ENCODE measurements at regions not wholly inside any gene's neighbourhood (a gene's known extent, or its start where the extent isn't known, plus 50 kb on each side); places are given as distances from the start of the nearest gene placed in this dataset.

DNA sequence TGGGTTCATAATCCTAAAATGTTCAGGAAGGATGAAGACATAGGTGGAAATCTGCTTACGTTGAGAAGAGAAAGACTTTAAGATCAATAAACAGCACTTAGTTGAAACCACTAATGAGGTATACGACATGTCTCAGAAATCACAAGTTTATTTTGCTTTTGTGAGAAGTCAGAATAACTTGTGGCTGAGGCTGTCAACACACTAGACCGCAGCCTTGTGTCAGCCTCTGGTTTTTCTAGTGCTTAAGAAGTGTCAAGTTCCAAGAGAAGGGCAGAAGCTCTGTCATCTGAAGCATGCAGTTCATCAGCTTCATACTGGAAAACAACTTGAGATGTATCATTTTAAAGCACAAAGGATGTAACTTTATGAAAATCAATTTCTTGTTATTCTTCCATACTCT is 420.9 kb downstream of the METTL15 start:
- Histone ChIP-seq H3K9me3 (ENCODE audit: insufficient read depth, low read length) (peaks cover 16% of the 10 kb centered on the region; the same call in 1 of the 2 replicates), H3K4me3 (ENCODE audit: insufficient read length, low read depth) (no peak overlapping the region), H3K36me3 (ENCODE audit: insufficient read depth, insufficient read length, low read length) (no peaks in the 10 kb centered on the region), H3K27me3 (ENCODE audit: insufficient read depth, insufficient read length) (no peaks in the 10 kb centered on the region), H3K9ac (ENCODE audit: insufficient read length, low read depth) (no peak overlapping the region), H3K4me1 (ENCODE audit: insufficient read depth, insufficient read length) (no peaks in the 10 kb centered on the region)
- TF ChIP-seq YY1 (IDR thresholded peaks at IDR 0.05; ENCODE audit: insufficient read depth, insufficient read length) = no peak
- no peak for TF ChIP-seq SUZ12 (IDR thresholded peaks at IDR 0.05; ENCODE audit: extremely low read depth, insufficient read depth, insufficient read length)
- no peak for TF ChIP-seq ZNF274 (IDR thresholded peaks at IDR 0.05; ENCODE audit: low read depth, low read length)
- DNase-seq (ENCODE audit: low read depth, low spot score) = no peak

DNA sequence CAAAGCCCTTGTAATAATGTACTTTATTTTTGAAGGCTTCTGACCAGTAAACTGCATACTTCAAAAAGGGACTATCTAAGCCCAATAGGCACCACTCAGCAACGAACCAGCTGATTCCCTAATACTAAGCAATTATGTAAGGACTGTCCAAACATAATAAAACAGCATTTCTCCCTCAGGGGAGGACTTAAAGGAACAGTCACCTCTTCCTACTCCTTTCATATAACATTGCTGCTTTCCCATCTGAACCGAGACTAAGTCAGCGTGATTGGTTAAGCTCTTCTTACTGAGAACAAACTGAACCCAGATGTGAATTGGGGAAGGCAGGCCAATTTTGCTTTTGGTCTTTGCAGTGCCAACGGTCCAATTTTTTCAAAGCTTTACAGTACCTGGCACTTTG is 420.0 kb downstream of the METTL15 start:
- Histone ChIP-seq H3K9ac (ENCODE audit: insufficient read length, low read depth) (no peak overlapping the region), H3K9me3 (ENCODE audit: insufficient read depth, low read length) (peaks cover 16% of the 10 kb centered on the region; the same call in 1 of the 2 replicates), H3K27me3 (ENCODE audit: insufficient read depth, insufficient read length) (no peaks in the 10 kb centered on the region), H3K4me1 (ENCODE audit: insufficient read depth, insufficient read length) (no peaks in the 10 kb centered on the region), H3K4me3 (ENCODE audit: insufficient read length, low read depth) (no peak overlapping the region), H3K36me3 (ENCODE audit: insufficient read depth, insufficient read length, low read length) (no peaks in the 10 kb centered on the region)
- TF ChIP-seq ZNF274 (IDR thresholded peaks at IDR 0.05; ENCODE audit: low read depth, low read length) = no peak
- TF ChIP-seq YY1 (IDR thresholded peaks at IDR 0.05; ENCODE audit: insufficient read depth, insufficient read length) = no peak
- no peak for TF ChIP-seq SUZ12 (IDR thresholded peaks at IDR 0.05; ENCODE audit: extremely low read depth, insufficient read depth, insufficient read length)
- no peak for DNase-seq (ENCODE audit: low read depth, low spot score)

DNA sequence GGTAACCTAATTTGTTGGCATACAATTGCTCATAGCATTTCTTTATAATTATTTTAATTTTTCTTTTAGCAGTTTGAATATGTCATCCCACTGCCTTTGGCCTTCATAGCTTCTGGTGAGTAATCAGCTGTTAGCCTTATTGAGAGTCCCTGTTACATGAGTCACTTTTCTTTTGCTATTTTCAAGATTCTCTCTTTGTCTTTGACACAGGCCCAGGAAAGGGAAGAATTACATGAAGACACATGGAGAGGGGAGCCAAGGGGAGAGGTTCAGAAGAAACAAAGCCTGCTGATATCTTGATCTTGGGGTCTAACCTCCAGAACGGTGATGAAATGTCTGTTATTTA is 418.2 kb downstream of the METTL15 start:
- DNase-seq (ENCODE audit: low read depth, low spot score) = no peak
- H3K4me3 ChIP-seq (ENCODE audit: insufficient read length, low read depth) = no peak overlapping the region

DNA sequence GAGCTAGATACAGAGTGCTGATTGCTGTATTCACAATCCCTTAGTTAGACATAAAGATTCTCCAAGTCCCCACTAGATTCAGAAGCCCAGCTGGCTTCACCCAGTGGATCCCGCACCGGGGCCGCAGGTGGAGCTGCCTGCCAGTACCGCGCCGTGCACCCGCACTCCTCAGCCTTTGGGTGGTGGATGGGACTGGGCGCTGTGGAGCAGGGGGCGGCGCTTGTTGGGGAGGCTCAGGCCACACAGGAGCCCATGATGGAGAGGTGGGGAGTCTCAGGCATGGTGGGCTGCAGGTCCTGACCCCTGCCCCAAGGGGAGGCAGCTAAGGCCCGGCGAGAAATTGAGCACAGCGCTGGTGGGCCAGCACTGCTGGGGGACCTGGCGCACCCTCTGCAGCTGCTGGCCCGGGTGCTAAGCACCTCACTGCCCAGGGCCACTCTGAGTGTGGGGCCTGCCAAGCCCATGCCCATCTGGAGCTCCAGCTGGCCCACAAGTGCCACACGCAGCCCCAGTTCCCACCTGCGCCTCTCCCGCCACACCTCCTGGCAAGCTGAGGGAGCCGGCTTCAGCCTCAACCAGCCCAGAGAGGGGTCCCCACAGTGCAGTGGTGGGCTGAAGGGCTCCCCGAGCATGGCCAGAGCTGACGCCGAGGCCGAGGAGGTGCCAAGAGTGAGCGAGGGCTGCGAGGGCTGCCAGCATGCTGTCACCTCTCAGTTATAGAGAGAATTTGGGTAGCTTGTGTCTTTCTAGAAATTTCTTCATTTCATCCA is 417.6 kb downstream of the METTL15 start:
- DNase-seq (ENCODE audit: low read depth, low spot score) = no peak
- Histone ChIP-seq H3K36me3 (ENCODE audit: insufficient read depth, insufficient read length, low read length) (no peaks in the 10 kb centered on the region), H3K27me3 (ENCODE audit: insufficient read depth, insufficient read length) (no peaks in the 10 kb centered on the region), H3K4me1 (ENCODE audit: insufficient read depth, insufficient read length) (no peaks in the 10 kb centered on the region), H3K9me3 (ENCODE audit: insufficient read depth, low read length) (peaks cover 16% of the 10 kb centered on the region; the same call in 1 of the 2 replicates), H3K4me3 (ENCODE audit: insufficient read length, low read depth) (no peak overlapping the region), H3K9ac (ENCODE audit: insufficient read length, low read depth) (no peak overlapping the region)
- TF ChIP-seq SUZ12 (IDR thresholded peaks at IDR 0.05; ENCODE audit: extremely low read depth, insufficient read depth, insufficient read length) = no peak
- TF ChIP-seq YY1 (IDR thresholded peaks at IDR 0.05; ENCODE audit: insufficient read depth, insufficient read length) = no peak
- TF ChIP-seq ZNF274 (IDR thresholded peaks at IDR 0.05; ENCODE audit: low read depth, low read length) = no peak

More for the DNA sequence above, 418.2 kb downstream of the METTL15 start:
- Histone ChIP-seq H3K36me3 (ENCODE audit: insufficient read depth, insufficient read length, low read length) (no peaks in the 10 kb centered on the region), H3K9me3 (ENCODE audit: insufficient read depth, low read length) (peaks cover 16% of the 10 kb centered on the region; the same call in 1 of the 2 replicates), H3K4me1 (ENCODE audit: insufficient read depth, insufficient read length) (no peaks in the 10 kb centered on the region), H3K9ac (ENCODE audit: insufficient read length, low read depth) (no peak overlapping the region), H3K27me3 (ENCODE audit: insufficient read depth, insufficient read length) (no peaks in the 10 kb centered on the region)
- TF ChIP-seq ZNF274 (IDR thresholded peaks at IDR 0.05; ENCODE audit: low read depth, low read length) (no peak), YY1 (IDR thresholded peaks at IDR 0.05; ENCODE audit: insufficient read depth, insufficient read length) (no peak), SUZ12 (IDR thresholded peaks at IDR 0.05; ENCODE audit: extremely low read depth, insufficient read depth, insufficient read length) (no peak)

DNA sequence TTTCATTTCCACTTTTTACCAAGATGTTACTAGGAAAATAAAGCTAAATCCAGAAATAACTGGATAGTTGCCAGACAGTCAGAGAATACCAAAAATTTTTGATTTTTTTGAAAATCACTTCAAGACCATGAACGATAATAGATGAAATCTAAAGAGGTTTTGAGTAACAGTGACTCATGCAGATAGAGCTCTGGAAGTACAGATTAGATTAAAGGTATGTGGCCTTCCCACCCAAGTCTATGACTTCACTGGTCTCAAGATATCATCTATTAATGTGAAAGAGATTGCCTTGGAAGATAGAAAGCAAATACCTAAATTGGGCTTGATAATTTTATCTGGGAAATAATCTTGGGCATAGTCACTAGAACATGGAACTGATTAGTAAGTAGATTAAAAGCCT is 415.9 kb downstream of the METTL15 start:
- H3K27me3 ChIP-seq (ENCODE audit: insufficient read depth, insufficient read length) = no peaks in the 10 kb centered on the region
- H3K4me1 ChIP-seq (ENCODE audit: insufficient read depth, insufficient read length) = no peaks in the 10 kb centered on the region
- no peaks in the 10 kb centered on the region for H3K36me3 ChIP-seq (ENCODE audit: insufficient read depth, insufficient read length, low read length)
- DNase-seq (ENCODE audit: low read depth, low spot score) = no peak
- H3K4me3 ChIP-seq (ENCODE audit: insufficient read length, low read depth) = no peak overlapping the region
- H3K9me3 ChIP-seq (ENCODE audit: insufficient read depth, low read length) = peaks cover 16% of the 10 kb centered on the region; the same call in 1 of the 2 replicates
- TF ChIP-seq YY1 (IDR thresholded peaks at IDR 0.05; ENCODE audit: insufficient read depth, insufficient read length) (no peak), ZNF274 (IDR thresholded peaks at IDR 0.05; ENCODE audit: low read depth, low read length) (no peak), SUZ12 (IDR thresholded peaks at IDR 0.05; ENCODE audit: extremely low read depth, insufficient read depth, insufficient read length) (no peak)
- H3K9ac ChIP-seq (ENCODE audit: insufficient read length, low read depth) = no peak overlapping the region

DNA sequence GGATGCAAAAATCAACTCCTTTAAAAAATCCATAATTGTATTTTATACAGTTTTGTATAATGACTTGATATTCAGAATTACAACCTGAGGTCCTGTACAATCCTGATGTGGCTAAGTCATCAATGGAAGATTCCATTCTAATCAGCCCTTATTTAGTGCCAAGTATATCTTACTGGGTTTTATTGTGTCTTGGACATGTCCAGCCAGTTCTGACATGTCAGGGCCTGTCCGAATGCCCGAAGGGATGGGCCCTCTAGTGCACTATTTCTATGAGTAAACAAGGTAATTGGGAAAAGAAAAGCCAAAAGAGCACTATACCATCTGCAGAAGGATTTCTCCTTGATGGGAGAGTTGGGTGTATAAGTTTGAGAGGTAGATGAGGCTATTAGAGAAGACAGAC is 412.9 kb downstream of the METTL15 start:
- Histone ChIP-seq H3K4me1 (ENCODE audit: insufficient read depth, insufficient read length) (no peaks in the 10 kb centered on the region), H3K36me3 (ENCODE audit: insufficient read depth, insufficient read length, low read length) (no peaks in the 10 kb centered on the region), H3K27me3 (ENCODE audit: insufficient read depth, insufficient read length) (no peaks in the 10 kb centered on the region), H3K9ac (ENCODE audit: insufficient read length, low read depth) (no peak overlapping the region), H3K9me3 (ENCODE audit: insufficient read depth, low read length) (peaks cover 6% of the 10 kb centered on the region; the same call in 1 of the 2 replicates), H3K4me3 (ENCODE audit: insufficient read length, low read depth) (no peak overlapping the region)
- DNase-seq (ENCODE audit: low read depth, low spot score) = no peak
- no peak for TF ChIP-seq SUZ12 (IDR thresholded peaks at IDR 0.05; ENCODE audit: extremely low read depth, insufficient read depth, insufficient read length)
- no peak for TF ChIP-seq YY1 (IDR thresholded peaks at IDR 0.05; ENCODE audit: insufficient read depth, insufficient read length)
- TF ChIP-seq ZNF274 (IDR thresholded peaks at IDR 0.05; ENCODE audit: low read depth, low read length) = no peak

DNA sequence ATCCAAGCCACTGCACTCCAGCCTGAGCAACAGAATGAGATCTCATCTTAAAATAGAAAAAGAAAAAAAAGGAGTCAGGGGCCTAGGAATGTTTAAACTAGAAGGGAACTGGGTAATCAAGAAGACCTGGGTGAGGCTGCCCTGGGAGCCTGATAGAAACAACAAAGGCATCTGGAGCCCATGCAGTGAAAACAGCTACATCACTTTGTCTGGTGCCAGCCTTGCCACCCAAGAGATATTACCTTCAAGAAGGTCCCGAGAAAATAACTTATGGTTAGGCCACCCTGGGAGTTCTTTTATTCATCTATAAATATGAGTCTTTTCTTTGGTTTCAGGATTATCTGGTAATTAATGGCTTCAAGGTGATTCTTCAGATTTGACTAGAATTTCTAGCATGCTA is 412.1 kb downstream of the METTL15 start:
- Histone ChIP-seq H3K27me3 (ENCODE audit: insufficient read depth, insufficient read length) (no peaks in the 10 kb centered on the region), H3K9ac (ENCODE audit: insufficient read length, low read depth) (no peak overlapping the region), H3K4me1 (ENCODE audit: insufficient read depth, insufficient read length) (no peaks in the 10 kb centered on the region), H3K4me3 (ENCODE audit: insufficient read length, low read depth) (no peak overlapping the region), H3K9me3 (ENCODE audit: insufficient read depth, low read length) (no peaks in the 10 kb centered on the region), H3K36me3 (ENCODE audit: insufficient read depth, insufficient read length, low read length) (no peaks in the 10 kb centered on the region)
- TF ChIP-seq SUZ12 (IDR thresholded peaks at IDR 0.05; ENCODE audit: extremely low read depth, insufficient read depth, insufficient read length) (no peak), YY1 (IDR thresholded peaks at IDR 0.05; ENCODE audit: insufficient read depth, insufficient read length) (no peak), ZNF274 (IDR thresholded peaks at IDR 0.05; ENCODE audit: low read depth, low read length) (no peak)
- DNase-seq (ENCODE audit: low read depth, low spot score) = no peak

All from NT2/D1 (cell line).